HepG2 (cell line): ENCODE measurements at regions not wholly inside any gene's neighbourhood (a gene's known extent, or its start where the extent isn't known, plus 50 kb on each side); places are given as distances from the start of the nearest gene placed in this dataset.

Experiments
- ATF4 ChIP-seq, 2 experiments: fragments of 450-650 bp in 1 of 2; sonication (generic) in 1 of 2; formaldehyde crosslinking; IDR thresholded peaks; 2 replicates each; pipeline versions ENCODE4 v1.5.0 to v1.8.0; 2020 to 2022; ENCODE audit warnings: mild to moderate bottlenecking in 1 of 2, missing genetic modification reagents in 1 of 2
- CEBPB ChIP-seq: IDR thresholded peaks from 2 replicates; pipeline ENCODE4 v1.6.1; 2011; ENCODE audit warnings: low read depth, low read length, improper control_type of control experiment, borderline replicate concordance
- DNMT1 ChIP-seq: sonication (generic); formaldehyde crosslinking; IDR thresholded peaks from 2 replicates; pipeline ENCODE4 v1.5.1; 2020; ENCODE audit warnings: mild to moderate bottlenecking, missing genetic modification reagents
- FOXK2 ChIP-seq: fragments of 450-650 bp; IDR thresholded peaks from 2 replicates; pipeline ENCODE4 v1.6.1; 2016
- GATAD1 ChIP-seq: IDR thresholded peaks from 2 replicates; pipeline ENCODE4 v1.6.1; 2016; ENCODE audit warnings: missing genetic modification reagents, missing compliant biosample characterization
- HMGXB4 ChIP-seq, 2 experiments: sonication (generic) in 1 of 2; formaldehyde crosslinking in 1 of 2; IDR thresholded peaks; 2 replicates each; pipeline versions ENCODE4 v1.4.0 to v1.6.1; 2018 to 2020; ENCODE audit warnings: missing genetic modification reagents in 2 of 2, borderline replicate concordance in 1 of 2, low read depth in 1 of 2, mild to moderate bottlenecking in 1 of 2, missing biosample characterization in 1 of 2
- HNF4A ChIP-seq: sonication (generic); formaldehyde crosslinking; IDR thresholded peaks from 2 replicates; pipeline ENCODE4 v1.4.0; 2020; ENCODE audit warnings: missing genetic modification reagents
- JUND ChIP-seq: sonication (generic); formaldehyde crosslinking; IDR thresholded peaks from 2 replicates; pipeline ENCODE4 v1.8.0; 2022; ENCODE audit warnings: mild to moderate bottlenecking, missing genetic modification reagents
- KDM3A ChIP-seq: IDR thresholded peaks from 2 replicates; pipeline ENCODE4 v1.6.1; 2018; ENCODE audit warnings: low read depth, missing compliant biosample characterization
- MTF1 ChIP-seq: sonication (generic); formaldehyde crosslinking; IDR thresholded peaks from 2 replicates; pipeline ENCODE4 v1.5.0; 2020; ENCODE audit warnings: missing genetic modification reagents
- POLR2A ChIP-seq, 2 experiments: IDR thresholded peaks; 2 replicates each; pipeline ENCODE4 v1.6.1; 2011; ENCODE audit warnings: low read depth in 2 of 2, low read length in 2 of 2, mild to moderate bottlenecking in 1 of 2, moderate library complexity in 1 of 2; ENCODE audit not compliant: insufficient read depth in 1 of 2
- TEAD2 ChIP-seq: sonication (generic); formaldehyde crosslinking; IDR thresholded peaks from 2 replicates; pipeline ENCODE4 v1.9.0; 2021; ENCODE audit warnings: missing genetic modification reagents
- TP53 ChIP-seq: sonication (generic); formaldehyde crosslinking; conservative IDR thresholded peaks from 2 replicates; pipeline ENCODE4 v1.4.0; 2020; ENCODE audit warnings: missing genetic modification reagents
- ZFP36L1 ChIP-seq: sonication (generic); formaldehyde crosslinking; IDR thresholded peaks from 2 replicates; pipeline ENCODE4 v1.8.0; 2022; ENCODE audit warnings: mild to moderate bottlenecking, missing genetic modification reagents, moderate library complexity
- ZMAT5 ChIP-seq: sonication (generic); formaldehyde crosslinking; IDR thresholded peaks from 2 replicates; pipeline ENCODE4 v1.5.0; 2020; ENCODE audit warnings: mild to moderate bottlenecking, low read depth, missing genetic modification reagents, borderline replicate concordance
- ZNF3 ChIP-seq: IDR thresholded peaks from 2 replicates; pipeline ENCODE4 v1.7.0; 2017; ENCODE audit warnings: inconsistent platforms
- ZNF331 ChIP-seq: sonication (generic); formaldehyde crosslinking; IDR thresholded peaks from 2 replicates; pipeline ENCODE4 v1.4.0; 2020; ENCODE audit warnings: missing genetic modification reagents
- ZNF546 ChIP-seq: sonication (generic); formaldehyde crosslinking; conservative IDR thresholded peaks from 2 replicates; pipeline ENCODE4 v1.8.1; 2023; ENCODE audit warnings: mild to moderate bottlenecking, missing genetic modification reagents
- ZNF547 ChIP-seq: sonication (generic); formaldehyde crosslinking; IDR thresholded peaks from 2 replicates; pipeline ENCODE4 v1.5.1; 2020; ENCODE audit warnings: mild to moderate bottlenecking, missing genetic modification reagents
- ZNF605 ChIP-seq: sonication (generic); formaldehyde crosslinking; IDR thresholded peaks from 2 replicates; pipeline ENCODE4 v1.8.0; 2022; ENCODE audit warnings: mild to moderate bottlenecking, missing genetic modification reagents
- ZNF879 ChIP-seq: sonication (generic); formaldehyde crosslinking; IDR thresholded peaks from 2 replicates; pipeline ENCODE4 v1.8.1; 2023; ENCODE audit warnings: missing genetic modification reagents
- ZSCAN30 ChIP-seq: sonication (generic); formaldehyde crosslinking; IDR thresholded peaks from 2 replicates; pipeline ENCODE4 v1.5.0; 2020; ENCODE audit warnings: mild to moderate bottlenecking, missing genetic modification reagents

GRCh38 chr16:9647981-9648701 is 534.1 kb downstream of the GRIN2A start (continued):
- TF ChIP-seq TEAD2 (CRISPR knock-in tag) (no peak), ZNF547 (no peak), ATF4 (CRISPR knock-in tag; IDR thresholded peaks at IDR 0.05) (peak in 1 of 2 experiments; percentile 67; a peak in 2 of 4 replicates), ZNF546 (CRISPR knock-in tag) (no peak), ZNF605 (CRISPR knock-in tag) (no peak), MTF1 (CRISPR knock-in tag) (no peak), DNMT1 (CRISPR knock-in tag) (no peak), HNF4A (CRISPR knock-in tag) (no peak), ZFP36L1 (CRISPR knock-in tag) (no peak), FOXK2 (no peak), KDM3A (CRISPR knock-in tag) (no peak), ZSCAN30 (CRISPR knock-in tag) (no peak), ZNF879 (CRISPR knock-in tag) (no peak), TP53 (CRISPR knock-in tag) (no peak), ZNF331 (CRISPR knock-in tag) (peak; percentile 62; the same call in 1 of the 2 replicates), POLR2A (IDR thresholded peaks at IDR 0.05; ENCODE audit: insufficient read depth in 1 of 2, low read depth in 2 of 2, low read length in 2 of 2) (no peak), CEBPB (peak; percentile 93), HMGXB4 (CRISPR knock-in tag; IDR thresholded peaks at IDR 0.05; ENCODE audit: borderline replicate concordance in 1 of 2, low read depth in 1 of 2) (0 out of 4 replicates have a peak, but pooled peaks of 1 of the 2 experiments have one; percentile 10), ZNF3 (no peak), ZMAT5 (CRISPR knock-in tag) (no peak), GATAD1 (CRISPR knock-in tag) (0 out of 2 replicates have a peak, but pooled peaks have one; percentile 26), JUND (CRISPR knock-in tag) (no peak)
